Esophagus squamous epithelium (tissue), 5 donors: ENCODE measurements at regions not wholly inside any gene's neighbourhood (a gene's known extent, or its start where the extent isn't known, plus 50 kb on each side); places are given as distances from the start of the nearest gene placed in this dataset.

ENCODE experiments used
- DNase-seq: peaks from one replicate; lab custom pipeline; 2025; lab: John Stamatoyannopoulos, UW
- H3K27ac ChIP-seq, 4 donors: fragments of 200-600 bp; sonication (generic); one replicate each; pipeline ENCODE4 v1.5.1; 2016 to 2019; ENCODE audit warnings: mild to moderate bottlenecking in 1 of 4
- H3K27me3 ChIP-seq, 4 donors: fragments of 200-600 bp; sonication (generic); 1 replicate in 3 of 4; 2 replicates in 1 of 4; pipeline versions ENCODE4 v1.5.1 to v1.6.0; 2017 to 2021; ENCODE audit warnings: antibody characterized with exemption in 1 of 4
- H3K36me3 ChIP-seq, 3 donors: fragments of 200-600 bp; sonication (generic); one replicate each; pipeline ENCODE4 v1.5.1; 2016 to 2019
- H3K4me1 ChIP-seq, 3 donors: fragments of 200-600 bp; sonication (generic); one replicate each; pipeline ENCODE4 v1.5.1; 2017 to 2019
- H3K4me3 ChIP-seq, 4 donors: fragments of 200-600 bp; sonication (generic); 1 replicate in 3 of 4; 2 replicates in 1 of 4; pipeline ENCODE4 v1.5.1; 2016 to 2019; ENCODE audit warnings: mild to moderate bottlenecking in 2 of 4, moderate library complexity in 1 of 4
- H3K9me3 ChIP-seq, 3 donors: fragments of 200-600 bp; sonication (generic); one replicate each; pipeline ENCODE4 v1.5.1; 2016 to 2019
- POLR2A ChIP-seq, 4 donors: fragments of 450-650 bp; IDR thresholded peaks; one replicate each; pipeline ENCODE4 v1.6.1; 2017; ENCODE audit warnings: antibody characterized with exemption in 4 of 4, mild to moderate bottlenecking in 4 of 4, moderate library complexity in 3 of 4
- WGBS, 2 donors: methylation state at CpG; one replicate each; pipeline ENCODE4 v1.1.5; 2018; 5-methylcytosine and 5-hydroxymethylcytosine counted together
- intact Hi-C: fragments of 100-400 bp; cut with DNase I; formaldehyde crosslinking; loops from one replicate; pipeline ENCODE4 v1.15.0; 2022
- TF ChIP-seq, protein P1 (sequence below), 6 experiments: fragments of 450-650 bp in 4 of 6; fragments of 200-600 bp in 2 of 6; sonication (generic) in 2 of 6; IDR thresholded peaks; one replicate each; pipeline ENCODE4 v1.5.1; 2016 to 2019; ENCODE audit warnings: antibody characterized with exemption in 6 of 6, mild to moderate bottlenecking in 4 of 6, moderate library complexity in 4 of 6
- donor health status: DM: yes; HTN: yes; CAD: no.

DNA sequence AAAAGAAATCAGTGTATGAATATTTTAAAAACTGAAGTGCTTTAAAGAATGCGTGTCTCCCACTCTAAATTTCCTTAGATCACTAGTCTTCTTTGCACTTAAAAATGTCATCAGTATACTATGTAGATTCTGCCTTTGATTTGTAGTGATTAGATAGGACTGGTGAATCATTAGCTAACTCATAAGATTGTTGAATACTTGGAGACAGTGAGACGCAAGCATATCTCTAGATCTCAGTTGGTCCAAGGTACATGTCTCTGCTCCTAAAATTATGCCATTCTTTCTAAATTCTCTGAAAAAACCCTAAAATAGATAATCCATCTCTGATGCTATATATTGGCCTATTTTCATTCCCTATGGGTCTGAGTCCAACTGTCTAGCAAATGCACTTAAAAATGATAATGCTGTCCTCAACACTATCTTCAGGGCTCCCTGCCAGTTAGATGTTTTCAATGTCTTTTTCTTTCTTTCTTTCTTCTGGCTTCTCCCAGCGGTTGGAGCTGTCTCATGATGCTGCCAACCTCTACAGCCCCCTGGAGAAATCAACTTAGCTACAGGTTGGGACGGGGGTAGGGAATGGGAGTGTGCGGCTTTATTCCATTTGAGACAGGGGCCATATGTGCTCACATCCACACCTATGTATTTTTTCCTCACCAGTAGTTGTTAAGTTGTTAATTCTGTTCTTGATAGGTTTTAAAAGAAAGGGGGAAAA, 301.0 kb downstream of the NDFIP2 start:
- WGBS, 2 donors = 89 to 92% methylated on average over 5 of the region's 5 CpGs
- TF ChIP-seq POLR2A (IDR thresholded peaks at IDR 0.05) = no peak
- TF ChIP-seq, protein P1, sequence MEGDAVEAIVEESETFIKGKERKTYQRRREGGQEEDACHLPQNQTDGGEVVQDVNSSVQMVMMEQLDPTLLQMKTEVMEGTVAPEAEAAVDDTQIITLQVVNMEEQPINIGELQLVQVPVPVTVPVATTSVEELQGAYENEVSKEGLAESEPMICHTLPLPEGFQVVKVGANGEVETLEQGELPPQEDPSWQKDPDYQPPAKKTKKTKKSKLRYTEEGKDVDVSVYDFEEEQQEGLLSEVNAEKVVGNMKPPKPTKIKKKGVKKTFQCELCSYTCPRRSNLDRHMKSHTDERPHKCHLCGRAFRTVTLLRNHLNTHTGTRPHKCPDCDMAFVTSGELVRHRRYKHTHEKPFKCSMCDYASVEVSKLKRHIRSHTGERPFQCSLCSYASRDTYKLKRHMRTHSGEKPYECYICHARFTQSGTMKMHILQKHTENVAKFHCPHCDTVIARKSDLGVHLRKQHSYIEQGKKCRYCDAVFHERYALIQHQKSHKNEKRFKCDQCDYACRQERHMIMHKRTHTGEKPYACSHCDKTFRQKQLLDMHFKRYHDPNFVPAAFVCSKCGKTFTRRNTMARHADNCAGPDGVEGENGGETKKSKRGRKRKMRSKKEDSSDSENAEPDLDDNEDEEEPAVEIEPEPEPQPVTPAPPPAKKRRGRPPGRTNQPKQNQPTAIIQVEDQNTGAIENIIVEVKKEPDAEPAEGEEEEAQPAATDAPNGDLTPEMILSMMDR (IDR thresholded peaks at IDR 0.05) = no peak
- DNase-seq = no peak
- Histone ChIP-seq H3K27ac (no peak overlapping the region), H3K4me3 (no peak overlapping the region), H3K36me3 (no peaks in the 10 kb centered on the region), H3K9me3 (no peaks in the 10 kb centered on the region), H3K4me1 (peaks cover 6 to 25% (median 14%) of the 10 kb centered on the region in 3 donors), H3K27me3 (no peaks in the 10 kb centered on the region)
- intact Hi-C loops = no loop called here

DNA sequence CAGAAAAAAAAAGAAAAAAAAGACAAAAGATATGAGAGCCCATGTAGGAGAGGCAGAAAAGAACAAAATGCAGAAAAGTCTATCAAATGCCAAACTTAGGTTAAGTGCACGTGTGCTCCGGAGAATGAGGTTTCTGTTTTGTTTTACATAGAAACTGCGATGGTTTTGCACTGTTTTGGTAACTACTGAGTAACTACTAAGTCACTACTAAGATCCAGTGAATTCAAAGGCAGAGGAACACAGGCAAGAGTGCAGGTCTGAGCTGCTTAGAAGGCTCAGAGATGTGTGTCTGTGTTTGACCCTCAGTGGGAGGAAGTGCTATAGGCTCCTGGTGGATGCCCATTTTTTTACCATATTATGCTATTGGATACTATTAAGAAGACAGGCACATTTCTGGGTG, 299.3 kb downstream of the NDFIP2 start:
- WGBS, 2 donors = 17 to 37% methylated on average over 3 of the region's 3 CpGs
- TF ChIP-seq, protein P1 (IDR thresholded peaks at IDR 0.05) = no peak
- no peak for TF ChIP-seq POLR2A (IDR thresholded peaks at IDR 0.05)
- Histone ChIP-seq H3K36me3 (no peaks in the 10 kb centered on the region), H3K4me1 (peaks cover 6 to 25% (median 14%) of the 10 kb centered on the region in 3 donors), H3K27ac (peak overlapping the region in 1 of 4 donors; percentile 30), H3K4me3 (no peak overlapping the region), H3K9me3 (no peaks in the 10 kb centered on the region), H3K27me3 (no peaks in the 10 kb centered on the region)
- no peak for DNase-seq
- intact Hi-C loops = no loop called here

DNA sequence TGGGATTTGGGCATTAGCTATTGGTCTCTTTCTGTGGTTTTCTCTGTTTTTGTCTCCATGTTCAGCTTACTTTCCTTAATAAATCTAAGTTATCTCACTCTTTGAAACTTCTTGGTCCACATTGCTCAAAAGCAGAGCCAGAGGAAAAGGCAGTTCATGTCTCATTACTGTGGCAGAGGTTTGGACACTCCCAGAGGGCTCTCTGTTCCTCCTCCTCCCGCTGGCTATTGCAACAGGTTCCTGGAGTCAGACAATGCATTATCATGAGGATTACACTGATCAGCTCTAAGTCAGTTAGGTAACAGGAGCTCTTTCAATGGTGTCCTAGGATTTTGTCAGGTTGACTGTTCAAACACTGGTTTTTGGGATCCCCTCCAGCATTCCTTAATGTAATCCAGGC, 298.8 kb downstream of the NDFIP2 start:
- Histone ChIP-seq H3K36me3 (no peaks in the 10 kb centered on the region), H3K27ac (no peak overlapping the region), H3K4me3 (no peak overlapping the region), H3K4me1 (peaks cover 6 to 25% (median 14%) of the 10 kb centered on the region in 3 donors), H3K9me3 (no peaks in the 10 kb centered on the region), H3K27me3 (no peaks in the 10 kb centered on the region)
- no peak for DNase-seq
- WGBS, 2 donors = 0 to 38% methylated on average over 1 of the region's 1 CpG
- no peak for TF ChIP-seq POLR2A (IDR thresholded peaks at IDR 0.05)
- TF ChIP-seq, protein P1 (IDR thresholded peaks at IDR 0.05) = no peak
- intact Hi-C loops = loop anchor here (10.0 kb wide), 1 partner anchor 575 kb away; no protein-coding TSS in a partner anchor

DNA sequence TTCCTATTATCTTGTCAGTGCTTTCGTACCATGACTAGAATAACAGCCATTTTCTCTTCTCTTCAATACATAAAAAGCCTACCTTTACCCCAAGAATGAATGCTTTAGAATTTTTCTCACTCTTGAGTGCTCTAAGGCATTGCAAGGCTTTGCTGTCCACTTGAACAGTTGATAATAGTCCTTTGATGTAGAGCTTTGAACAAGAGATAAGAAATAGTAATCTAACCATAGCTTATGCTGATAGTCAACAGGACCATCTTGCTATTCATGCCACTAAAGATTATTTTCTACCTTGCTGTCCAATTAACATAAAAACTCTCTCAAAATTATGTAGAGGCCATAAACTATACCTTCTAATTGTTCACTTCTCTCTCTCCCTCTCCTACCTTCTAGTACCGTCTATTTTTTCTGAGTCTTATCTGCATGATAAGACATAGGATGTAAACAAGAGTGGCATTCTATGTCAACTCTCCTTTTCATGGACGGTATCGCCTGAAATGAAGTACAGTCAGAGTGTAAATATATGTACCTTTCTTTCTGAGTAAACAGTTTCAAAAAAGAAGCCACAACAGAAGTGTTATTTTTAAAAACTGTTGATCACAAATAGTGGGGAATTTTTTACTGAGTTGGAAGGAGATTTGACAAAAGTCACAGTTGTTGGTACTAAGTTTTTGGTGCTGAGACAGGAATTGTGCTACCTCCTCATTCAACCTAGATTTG, 297.9 kb downstream of the NDFIP2 start:
- H3K36me3 ChIP-seq = no peaks in the 10 kb centered on the region
- peaks cover 6 to 25% (median 14%) of the 10 kb centered on the region in 3 donors for H3K4me1 ChIP-seq
- TF ChIP-seq POLR2A (IDR thresholded peaks at IDR 0.05) = no peak
- TF ChIP-seq, protein P1 (IDR thresholded peaks at IDR 0.05) = no peak
- intact Hi-C loops = loop anchor here (10.0 kb wide), 1 partner anchor 576 kb away; no protein-coding TSS in a partner anchor
- no peak overlapping the region for H3K27ac ChIP-seq
- H3K27me3 ChIP-seq = no peaks in the 10 kb centered on the region
- DNase-seq = no peak
- no peak overlapping the region for H3K4me3 ChIP-seq
- H3K9me3 ChIP-seq = no peaks in the 10 kb centered on the region
- 70 to 82% methylated on average over 4 of the region's 4 CpGs for WGBS, 2 donors

DNA sequence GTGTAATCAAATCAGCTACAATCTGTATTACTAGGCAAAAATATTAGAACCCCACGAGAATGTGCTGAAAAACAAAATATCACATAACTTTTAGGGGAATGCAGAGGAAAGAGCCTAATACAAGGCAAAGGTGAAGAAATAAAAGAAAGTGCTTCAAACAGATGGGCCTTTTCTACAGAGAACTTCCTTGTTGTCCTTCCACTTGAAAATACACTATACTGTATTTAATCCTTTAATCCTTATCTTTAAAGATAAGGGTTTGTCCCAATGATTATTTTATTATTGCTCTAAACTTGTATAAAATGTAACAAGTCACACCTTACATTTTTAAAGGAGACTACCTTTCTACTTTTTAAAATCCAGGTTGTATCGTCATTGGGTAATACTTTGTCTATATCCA, 296.5 kb downstream of the NDFIP2 start:
- TF ChIP-seq, protein P1 (IDR thresholded peaks at IDR 0.05) = no peak
- no peak for TF ChIP-seq POLR2A (IDR thresholded peaks at IDR 0.05)
- intact Hi-C loops = loop anchor here (10.0 kb wide), 1 partner anchor 577 kb away; no protein-coding TSS in a partner anchor
- H3K27me3 ChIP-seq = no peaks in the 10 kb centered on the region
- no peak for DNase-seq
- H3K9me3 ChIP-seq = no peaks in the 10 kb centered on the region
- H3K36me3 ChIP-seq = no peaks in the 10 kb centered on the region
- no peak overlapping the region for H3K4me3 ChIP-seq
- 73 to 92% methylated on average over 2 of the region's 2 CpGs for WGBS, 2 donors
- H3K27ac ChIP-seq = no peak overlapping the region
- peaks cover 6 to 19% (median 10%) of the 10 kb centered on the region in 3 donors for H3K4me1 ChIP-seq
